Skin epidermis (tissue), 12 donors: ENCODE measurements at regions not wholly inside any gene's neighbourhood (a gene's known extent, or its start where the extent isn't known, plus 50 kb on each side); places are given as distances from the start of the nearest gene placed in this dataset.

Source experiments
- H3K27ac ChIP-seq, 21 experiments: fragments of 200-600 bp; sonication (generic) in 11 of 21; one replicate each; pipeline ENCODE4 v1.5.0; 2020; ENCODE audit warnings: mild to moderate bottlenecking in 3 of 21, inconsistent platforms in 2 of 21, moderate library complexity in 2 of 21
- H3K4me3 ChIP-seq, 7 experiments: fragments of 200-600 bp; sonication (generic) in 2 of 7; one replicate each; pipeline ENCODE4 v1.5.0; 2020; ENCODE audit warnings: inconsistent platforms in 2 of 7, mild to moderate bottlenecking in 2 of 7, moderate library complexity in 1 of 7

- Histone ChIP-seq H3K4me3 (no peak overlapping the region), H3K27ac (no peak overlapping the region)
Observed at GRCh38 chr11:13905137-13905781, 57.3 kb upstream of the SPON1 start.

- Histone ChIP-seq H3K4me3 (no peak overlapping the region), H3K27ac (no peak overlapping the region)
Observed at GRCh38 chr11:13907678-13908077, 54.8 kb upstream of the SPON1 start.

- H3K4me3 ChIP-seq: no peak overlapping the region
- no peak overlapping the region for H3K27ac ChIP-seq
Observed at GRCh38 chr11:13908535-13908934, 54.0 kb upstream of the SPON1 start.
